ENCODE measurements at regions not wholly inside any gene's neighbourhood (a gene's known extent, or its start where the extent isn't known, plus 50 kb on each side); places are given as distances from the start of the nearest gene placed in this dataset.

- intact Hi-C loops (cut with micrococcal nuclease), result no loop called here
- ATAC-seq (ENCODE audit: low read depth) (no peak), DNase-seq (no peak)
- TF ChIP-seq CTCF (IDR thresholded peaks at IDR 0.05), result no peak
- CTCF ChIA-PET, result no interaction called here
- Mint-ChIP-seq H3K36me3 (ENCODE audit: low read depth) (no peaks in the 10 kb centered on the region), H3K4me1 (peaks cover 2% of the 10 kb centered on the region), H3K9me3 (peaks cover 7% of the 10 kb centered on the region), H3K27me3 (peaks cover 7% of the 10 kb centered on the region), H3K27ac (no peak overlapping the region), H3K4me3 (no peak overlapping the region)
- POLR2A ChIA-PET, result interaction anchor here (0.6 kb wide), 1 partner anchor 139 kb away, joined by 4 read pairs; no protein-coding TSS in a partner anchor
Measured at GRCh38 chr1:228802386-228803220, 67.3 kb downstream of the RHOU start.

- H3K4me3 Mint-ChIP-seq, result no peak overlapping the region
- intact Hi-C loops (cut with micrococcal nuclease), result no loop called here
- H3K4me1 Mint-ChIP-seq, result peaks cover 2% of the 10 kb centered on the region
- ChIA-PET POLR2A (no interaction called here), CTCF (no interaction called here)
- no peaks in the 10 kb centered on the region for H3K36me3 Mint-ChIP-seq (ENCODE audit: low read depth)
- peaks cover 7% of the 10 kb centered on the region for H3K9me3 Mint-ChIP-seq
- H3K27me3 Mint-ChIP-seq, result peaks cover 7% of the 10 kb centered on the region
- H3K27ac Mint-ChIP-seq, result no peak overlapping the region
- no peak for TF ChIP-seq CTCF (IDR thresholded peaks at IDR 0.05)
- DNase-seq (no peak), ATAC-seq (ENCODE audit: low read depth) (no peak)
Measured at GRCh38 chr1:228803421-228803820, 68.1 kb downstream of the RHOU start.

GRCh38 chr1:228804173-228804572, 68.9 kb downstream of the RHOU start:
- TF ChIP-seq CTCF (IDR thresholded peaks at IDR 0.05), result no peak
- intact Hi-C loops (cut with micrococcal nuclease), result no loop called here
- POLR2A ChIA-PET, result no interaction called here
- CTCF ChIA-PET, result no interaction called here
- ATAC-seq (ENCODE audit: low read depth), result no peak
- Mint-ChIP-seq H3K4me1 (peaks cover 5% of the 10 kb centered on the region), H3K4me3 (no peak overlapping the region), H3K9me3 (peaks cover 7% of the 10 kb centered on the region), H3K27me3 (peaks cover 7% of the 10 kb centered on the region), H3K27ac (no peak overlapping the region), H3K36me3 (ENCODE audit: low read depth) (no peaks in the 10 kb centered on the region)
- no peak for DNase-seq

GRCh38 chr1:228804640-228805413, 69.5 kb downstream of the RHOU start:
- no peak for DNase-seq
- ChIA-PET CTCF (no interaction called here), POLR2A (no interaction called here)
- intact Hi-C loops (cut with micrococcal nuclease), result no loop called here
- H3K4me3 Mint-ChIP-seq, result no peak overlapping the region
- TF ChIP-seq CTCF (IDR thresholded peaks at IDR 0.05), result no peak
- no peaks in the 10 kb centered on the region for H3K36me3 Mint-ChIP-seq (ENCODE audit: low read depth)
- peaks cover 7% of the 10 kb centered on the region for H3K27me3 Mint-ChIP-seq
- peaks cover 12% of the 10 kb centered on the region for H3K4me1 Mint-ChIP-seq
- no peak for ATAC-seq (ENCODE audit: low read depth)
- no peak overlapping the region for H3K27ac Mint-ChIP-seq
- H3K9me3 Mint-ChIP-seq, result peaks cover 4% of the 10 kb centered on the region

- H3K9me3 Mint-ChIP-seq, result no peaks in the 10 kb centered on the region
- intact Hi-C loops (cut with micrococcal nuclease), result no loop called here
- POLR2A ChIA-PET, result interaction anchor here (0.6 kb wide), 1 partner anchor 64 kb away, joined by 4 read pairs; no protein-coding TSS in a partner anchor
- H3K4me1 Mint-ChIP-seq, result peaks cover 29% of the 10 kb centered on the region
- DNase-seq, result no peak
- CTCF ChIA-PET, result no interaction called here
- no peak overlapping the region for H3K4me3 Mint-ChIP-seq
- peaks cover 7% of the 10 kb centered on the region for H3K27me3 Mint-ChIP-seq
- no peak for ATAC-seq (ENCODE audit: low read depth)
- no peak for TF ChIP-seq CTCF (IDR thresholded peaks at IDR 0.05)
- no peaks in the 10 kb centered on the region for H3K36me3 Mint-ChIP-seq (ENCODE audit: low read depth)
- H3K27ac Mint-ChIP-seq, result no peak overlapping the region
Measured at GRCh38 chr1:228807904-228808605, 72.8 kb downstream of the RHOU start.

Data from activated B cell treated with CpG ODN at 0.5 μM for 24 hours (primary cell).